ENCODE measurements at regions not wholly inside any gene's neighbourhood (a gene's known extent, or its start where the extent isn't known, plus 50 kb on each side); places are given as distances from the start of the nearest gene placed in this dataset.

DNA sequence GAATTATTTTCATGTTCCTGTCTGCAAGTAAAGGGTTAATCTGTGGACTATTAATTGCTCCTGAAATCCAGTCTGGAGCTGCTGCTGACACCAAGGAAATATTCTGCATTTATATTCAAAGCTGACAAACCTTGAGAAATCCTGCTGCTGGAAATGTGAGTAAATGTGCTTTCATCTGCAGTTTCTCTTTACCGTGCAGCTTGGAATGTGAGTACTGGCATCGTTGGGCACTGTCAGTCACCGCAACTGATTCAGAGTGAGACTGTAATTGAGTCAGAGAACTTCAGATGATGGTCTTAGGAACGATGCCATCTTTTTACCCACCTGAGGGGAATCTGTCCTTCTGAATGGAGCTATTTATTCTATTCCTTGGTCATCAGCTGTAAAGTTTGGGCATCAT is 420.6 kb downstream of the SIPA1L2 start:
- CTCF ChIA-PET = interaction anchor here (0.5 kb wide), 1 partner anchor 180 kb away, joined by 3 read pairs; no protein-coding TSS in a partner anchor
- peak; percentile 79 for ATAC-seq
- POLR2A ChIA-PET (ENCODE audit: unreplicated experiment) = interaction anchor here (0.6 kb wide), 1 partner anchor 98 kb away, joined by 8 read pairs; no protein-coding TSS in a partner anchor
- Histone ChIP-seq H3K27ac (ENCODE audit: low read length) (peak overlapping the region; percentile 36), H4K20me1 (ENCODE audit: low read length) (no peaks in the 10 kb centered on the region), H3F3A (ENCODE audit: low read length, unreplicated experiment) (no peaks in the 10 kb centered on the region), H3K9me3 (ENCODE audit: low read length) (no peaks in the 10 kb centered on the region), H3K9ac (ENCODE audit: low read length) (no peak overlapping the region), H3K4me2 (ENCODE audit: low read length) (peak overlapping the region; percentile 36), H3K4me3 (ENCODE audit: low read length) (no peak overlapping the region), H2AFZ (ENCODE audit: low read length) (no peak overlapping the region), H3K27me3 (ENCODE audit: low read length) (no peaks in the 10 kb centered on the region), H3K4me1 (ENCODE audit: insufficient read depth, low read length) (peaks cover 14% of the 10 kb centered on the region), H3K36me3 (ENCODE audit: low read depth, low read length) (no peaks in the 10 kb centered on the region), H3K79me2 (ENCODE audit: low read length) (no peaks in the 10 kb centered on the region), H3K9me2 (replicated peaks; ENCODE audit: low read length) (no peaks in the 10 kb centered on the region)
- DNase-seq = peak; percentile 85
- BruUV-seq (replicated peaks) = no TSS peak
- intact Hi-C loops (cut with micrococcal nuclease) = no loop called here
- TF ChIP-seq EZH2phosphoT487 (IDR thresholded peaks at IDR 0.05; ENCODE audit: borderline replicate concordance, low read length) = no peak
- TF ChIP-seq EZH2 (IDR thresholded peaks at IDR 0.05; ENCODE audit: low read length, unreplicated experiment) = no peak
- no peak for TF ChIP-seq CTCF (conservative IDR thresholded peaks at IDR 0.05; ENCODE audit: low read depth, low read length)

DNA sequence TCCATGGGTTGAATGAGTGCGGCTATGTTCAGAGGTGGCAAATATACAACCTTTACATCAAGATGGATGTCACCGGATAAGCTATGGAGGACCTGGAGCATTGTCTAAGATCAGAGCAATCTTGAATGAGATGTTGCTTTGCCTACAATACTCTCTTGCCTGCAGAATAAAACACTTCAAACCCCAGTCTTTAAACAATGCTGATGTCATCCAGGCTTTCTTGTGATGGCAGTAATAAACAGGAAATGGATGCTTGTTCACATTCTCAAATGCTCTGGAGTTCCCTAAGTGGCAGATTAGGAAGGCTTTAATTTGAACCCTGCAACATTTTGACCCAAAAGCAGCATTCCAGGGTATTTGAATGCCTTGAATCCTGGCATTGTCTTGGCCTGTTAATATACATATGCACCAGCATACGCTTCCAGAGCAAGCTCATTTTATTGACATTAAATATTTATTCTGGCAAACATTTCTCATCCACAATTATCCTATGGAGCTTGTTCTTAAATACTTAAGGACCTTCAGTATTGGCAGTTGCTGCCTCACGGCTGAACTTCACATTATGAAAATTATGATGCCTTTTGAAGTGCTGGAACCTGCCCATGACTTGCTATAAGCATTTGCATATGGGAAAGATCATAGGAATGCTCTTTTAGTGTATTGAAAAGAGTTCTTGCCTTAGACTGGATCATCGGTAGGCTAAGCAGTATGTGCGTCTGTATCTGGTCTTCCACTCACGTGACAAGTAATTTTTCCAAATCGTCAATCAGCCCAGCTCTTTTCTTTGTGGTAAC is 422.7 kb downstream of the SIPA1L2 start:
- H3F3A ChIP-seq (ENCODE audit: low read length, unreplicated experiment) = no peaks in the 10 kb centered on the region
- ChIA-PET POLR2A (ENCODE audit: unreplicated experiment) (interaction anchor here (0.6 kb wide), 1 partner anchor 745 kb away, joined by 15 read pairs; no protein-coding TSS in a partner anchor), CTCF (interaction anchor here (0.6 kb wide), 1 partner anchor 12 kb away, joined by 3 read pairs; no protein-coding TSS in a partner anchor)
- no peak overlapping the region for H3K4me3 ChIP-seq (ENCODE audit: low read length)
- intact Hi-C loops (cut with micrococcal nuclease) = no loop called here
- ATAC-seq (peak; percentile 53), DNase-seq (peak; percentile 28)
- no peaks in the 10 kb centered on the region for H3K79me2 ChIP-seq (ENCODE audit: low read length)
- BruUV-seq (replicated peaks) = no TSS peak
- no peaks in the 10 kb centered on the region for H3K9me3 ChIP-seq (ENCODE audit: low read length)
- no peaks in the 10 kb centered on the region for H3K9me2 ChIP-seq (replicated peaks; ENCODE audit: low read length)
- H4K20me1 ChIP-seq (ENCODE audit: low read length) = no peaks in the 10 kb centered on the region
- no peak overlapping the region for H3K9ac ChIP-seq (ENCODE audit: low read length)
- no peak overlapping the region for H3K4me2 ChIP-seq (ENCODE audit: low read length)
- H3K27ac ChIP-seq (ENCODE audit: low read length) = no peak overlapping the region
- H2AFZ ChIP-seq (ENCODE audit: low read length) = no peak overlapping the region
- no peaks in the 10 kb centered on the region for H3K27me3 ChIP-seq (ENCODE audit: low read length)
- peaks cover 14% of the 10 kb centered on the region for H3K4me1 ChIP-seq (ENCODE audit: insufficient read depth, low read length)
- no peaks in the 10 kb centered on the region for H3K36me3 ChIP-seq (ENCODE audit: low read depth, low read length)
- no peak for TF ChIP-seq EZH2phosphoT487 (IDR thresholded peaks at IDR 0.05; ENCODE audit: borderline replicate concordance, low read length)
- TF ChIP-seq EZH2 (IDR thresholded peaks at IDR 0.05; ENCODE audit: low read length, unreplicated experiment) = no peak
- TF ChIP-seq CTCF (conservative IDR thresholded peaks at IDR 0.05; ENCODE audit: low read depth, low read length) = no peak

GRCh38 chr1:232204269-232204668 is 425.7 kb downstream of the SIPA1L2 start:
- ChIA-PET CTCF (no interaction called here), POLR2A (ENCODE audit: unreplicated experiment) (no interaction called here)
- intact Hi-C loops (cut with micrococcal nuclease) = no loop called here
- H3K4me3 ChIP-seq (ENCODE audit: low read length) = no peak overlapping the region
- no peak overlapping the region for H3K4me2 ChIP-seq (ENCODE audit: low read length)
- BruUV-seq (replicated peaks) = no TSS peak
- ATAC-seq (no peak), DNase-seq (no peak)
- H3K4me1 ChIP-seq (ENCODE audit: insufficient read depth, low read length) = peaks cover 6% of the 10 kb centered on the region
- TF ChIP-seq CTCF (conservative IDR thresholded peaks at IDR 0.05; ENCODE audit: low read depth, low read length) = no peak
- TF ChIP-seq EZH2phosphoT487 (IDR thresholded peaks at IDR 0.05; ENCODE audit: borderline replicate concordance, low read length) = no peak
- TF ChIP-seq EZH2 (IDR thresholded peaks at IDR 0.05; ENCODE audit: low read length, unreplicated experiment) = no peak
- no peak overlapping the region for H2AFZ ChIP-seq (ENCODE audit: low read length)
- H3K36me3 ChIP-seq (ENCODE audit: low read depth, low read length) = no peaks in the 10 kb centered on the region
- no peaks in the 10 kb centered on the region for H3K27me3 ChIP-seq (ENCODE audit: low read length)
- H3K79me2 ChIP-seq (ENCODE audit: low read length) = no peaks in the 10 kb centered on the region
- no peaks in the 10 kb centered on the region for H3F3A ChIP-seq (ENCODE audit: low read length, unreplicated experiment)
- H4K20me1 ChIP-seq (ENCODE audit: low read length) = no peaks in the 10 kb centered on the region
- no peak overlapping the region for H3K9ac ChIP-seq (ENCODE audit: low read length)
- no peaks in the 10 kb centered on the region for H3K9me3 ChIP-seq (ENCODE audit: low read length)
- no peaks in the 10 kb centered on the region for H3K9me2 ChIP-seq (replicated peaks; ENCODE audit: low read length)
- H3K27ac ChIP-seq (ENCODE audit: low read length) = no peak overlapping the region

Data from PC-3 (cell line).